ENCODE measurements at regions not wholly inside any gene's neighbourhood (a gene's known extent, or its start where the extent isn't known, plus 50 kb on each side); places are given as distances from the start of the nearest gene placed in this dataset.

- Histone ChIP-seq H3K4me3 (ENCODE audit: low read length in 2 of 2) (no peak overlapping the region), H3K14ac (ENCODE audit: low read length) (no peak overlapping the region)
Measured at GRCh38 chr7:91759205-91759863, 121.2 kb downstream of the MTERF1 start.

GRCh38 chr7:91767820-91768219 lies 112.7 kb downstream of the MTERF1 start:
- DNase-seq (ENCODE audit: low spot score), result no peak
- Histone ChIP-seq H4K91ac (ENCODE audit: low read depth, low read length, poor library complexity) (no peak overlapping the region), H2AFZ (ENCODE audit: low read length) (peak overlapping the region; percentile 40), H2BK15ac (ENCODE audit: low read length) (no peak overlapping the region), H3K18ac (ENCODE audit: low read length) (peak overlapping the region; percentile 70), H3K27me3 (ENCODE audit: control insufficient read depth in 3 of 3, insufficient read depth in 3 of 3, low read depth in 1 of 3, low read length in 3 of 3) (no peaks in the 10 kb centered on the region), H2BK5ac (ENCODE audit: low read length) (no peak overlapping the region), H3K9ac (ENCODE audit: low read depth, low read length, poor library complexity) (no peak overlapping the region), H3K23ac (ENCODE audit: low read depth, low read length, poor library complexity) (no peak overlapping the region), H3K4ac (ENCODE audit: low read length) (no peak overlapping the region), H3K9me3 (replicated peaks in 1 of 2; ENCODE audit: control insufficient read depth in 2 of 2, insufficient read depth in 1 of 2, low read depth in 1 of 2, low read length in 2 of 2) (peaks cover 2% of the 10 kb centered on the region in 2 donors), H3K36me3 (replicated peaks in 1 of 2; ENCODE audit: control insufficient read depth in 2 of 2, insufficient read depth in 2 of 2, low read length in 2 of 2) (no peaks in the 10 kb centered on the region), H3K79me1 (ENCODE audit: low read depth, low read length) (no peaks in the 10 kb centered on the region), H3K27ac (replicated peaks; ENCODE audit: low read length) (no peak overlapping the region), H2BK120ac (ENCODE audit: low read depth, low read length) (no peak overlapping the region), H3K4me1 (ENCODE audit: control insufficient read depth in 2 of 2, insufficient read depth in 1 of 2, low read depth in 1 of 2, low read length in 2 of 2) (no peaks in the 10 kb centered on the region), H4K8ac (ENCODE audit: low read depth, low read length) (no peak overlapping the region), H2BK12ac (ENCODE audit: low read length) (no peak overlapping the region), H3K14ac (ENCODE audit: low read length) (no peak overlapping the region), H2AK5ac (ENCODE audit: low read depth, low read length) (no peak overlapping the region), H3K4me2 (ENCODE audit: insufficient read depth, low read length, poor library complexity, severe bottlenecking) (peak overlapping the region; percentile 11), H3K4me3 (ENCODE audit: low read length in 2 of 2) (no peak overlapping the region)
- no CpG with 5 or more reads among the region's 10 CpGs for WGBS, 2 donors (ENCODE audit: extremely low coverage in 2 of 2, insufficient read length in 2 of 2, insufficient replicate concordance in 1 of 2)

More at GRCh38 chr7:91759205-91759863, 121.2 kb downstream of the MTERF1 start:
- H2BK12ac ChIP-seq (ENCODE audit: low read length), result no peak overlapping the region
- peak overlapping the region; percentile 84 for H4K8ac ChIP-seq (ENCODE audit: low read depth, low read length)
- no peaks in the 10 kb centered on the region for H3K27me3 ChIP-seq (ENCODE audit: control insufficient read depth in 3 of 3, insufficient read depth in 3 of 3, low read depth in 1 of 3, low read length in 3 of 3)
- no peak overlapping the region for H4K91ac ChIP-seq (ENCODE audit: low read depth, low read length, poor library complexity)
- H2AK5ac ChIP-seq (ENCODE audit: low read depth, low read length), result peak overlapping the region; percentile 46
- H2AFZ ChIP-seq (ENCODE audit: low read length), result peak overlapping the region; percentile 80
- WGBS, 2 donors (ENCODE audit: extremely low coverage in 2 of 2, insufficient read length in 2 of 2, insufficient replicate concordance in 1 of 2), result no CpG with 5 or more reads among the region's 4 CpGs
- H2BK5ac ChIP-seq (ENCODE audit: low read length), result no peak overlapping the region
- no peak for DNase-seq (ENCODE audit: low spot score)
- H3K36me3 ChIP-seq (replicated peaks in 1 of 2; ENCODE audit: control insufficient read depth in 2 of 2, insufficient read depth in 2 of 2, low read length in 2 of 2), result no peaks in the 10 kb centered on the region
- no peak overlapping the region for H3K4me2 ChIP-seq (ENCODE audit: insufficient read depth, low read length, poor library complexity, severe bottlenecking)
- H2BK120ac ChIP-seq (ENCODE audit: low read depth, low read length), result no peak overlapping the region
- H3K79me1 ChIP-seq (ENCODE audit: low read depth, low read length), result no peaks in the 10 kb centered on the region
- H3K23ac ChIP-seq (ENCODE audit: low read depth, low read length, poor library complexity), result no peak overlapping the region
- no peaks in the 10 kb centered on the region for H3K9me3 ChIP-seq (replicated peaks in 1 of 2; ENCODE audit: control insufficient read depth in 2 of 2, insufficient read depth in 1 of 2, low read depth in 1 of 2, low read length in 2 of 2)
- peak overlapping the region; percentile 72 for H3K18ac ChIP-seq (ENCODE audit: low read length)
- H3K27ac ChIP-seq (replicated peaks; ENCODE audit: low read length), result no peak overlapping the region
- H2BK15ac ChIP-seq (ENCODE audit: low read length), result no peak overlapping the region
- no peak overlapping the region for H3K9ac ChIP-seq (ENCODE audit: low read depth, low read length, poor library complexity)
- peaks cover 2% of the 10 kb centered on the region in 2 donors for H3K4me1 ChIP-seq (ENCODE audit: control insufficient read depth in 2 of 2, insufficient read depth in 1 of 2, low read depth in 1 of 2, low read length in 2 of 2)
- H3K4ac ChIP-seq (ENCODE audit: low read length), result no peak overlapping the region

DNA sequence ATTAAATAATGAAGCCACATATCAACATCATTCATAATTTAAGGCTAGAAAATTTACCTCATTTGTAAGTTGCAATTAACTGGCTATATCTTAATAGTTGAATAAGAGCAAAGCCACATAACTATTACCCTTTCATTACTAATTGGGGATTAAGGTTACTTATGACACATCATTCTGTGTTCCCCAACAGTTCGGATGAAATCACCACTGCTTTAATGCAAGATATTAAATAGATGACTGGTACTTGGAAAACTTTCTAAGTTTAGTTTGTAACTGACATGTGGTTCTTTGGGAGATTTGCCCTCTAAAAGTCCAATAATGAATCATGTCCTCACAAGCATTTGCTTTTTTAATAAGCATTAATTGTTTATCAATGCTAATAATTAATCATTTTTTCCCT lies 109.1 kb downstream of the MTERF1 start:
- Histone ChIP-seq H2AK5ac (ENCODE audit: low read depth, low read length) (no peak overlapping the region), H3K4me3 (ENCODE audit: low read length in 2 of 2) (no peak overlapping the region), H3K4me1 (ENCODE audit: control insufficient read depth in 2 of 2, insufficient read depth in 1 of 2, low read depth in 1 of 2, low read length in 2 of 2) (no peaks in the 10 kb centered on the region), H4K91ac (ENCODE audit: low read depth, low read length, poor library complexity) (no peak overlapping the region), H3K4me2 (ENCODE audit: insufficient read depth, low read length, poor library complexity, severe bottlenecking) (no peak overlapping the region), H2AFZ (ENCODE audit: low read length) (no peak overlapping the region), H3K36me3 (replicated peaks in 1 of 2; ENCODE audit: control insufficient read depth in 2 of 2, insufficient read depth in 2 of 2, low read length in 2 of 2) (no peaks in the 10 kb centered on the region), H3K27ac (replicated peaks; ENCODE audit: low read length) (no peak overlapping the region), H4K8ac (ENCODE audit: low read depth, low read length) (no peak overlapping the region), H3K27me3 (ENCODE audit: control insufficient read depth in 3 of 3, insufficient read depth in 3 of 3, low read depth in 1 of 3, low read length in 3 of 3) (no peaks in the 10 kb centered on the region), H2BK5ac (ENCODE audit: low read length) (no peak overlapping the region), H3K9me3 (replicated peaks in 1 of 2; ENCODE audit: control insufficient read depth in 2 of 2, insufficient read depth in 1 of 2, low read depth in 1 of 2, low read length in 2 of 2) (no peaks in the 10 kb centered on the region), H3K23ac (ENCODE audit: low read depth, low read length, poor library complexity) (no peak overlapping the region), H3K79me1 (ENCODE audit: low read depth, low read length) (no peaks in the 10 kb centered on the region), H3K4ac (ENCODE audit: low read length) (no peak overlapping the region), H3K9ac (ENCODE audit: low read depth, low read length, poor library complexity) (no peak overlapping the region), H2BK15ac (ENCODE audit: low read length) (no peak overlapping the region), H2BK12ac (ENCODE audit: low read length) (no peak overlapping the region), H2BK120ac (ENCODE audit: low read depth, low read length) (no peak overlapping the region), H3K18ac (ENCODE audit: low read length) (no peak overlapping the region), H3K14ac (ENCODE audit: low read length) (no peak overlapping the region)
- no CpG with 5 or more reads among the region's 1 CpG for WGBS, 2 donors (ENCODE audit: extremely low coverage in 2 of 2, insufficient read length in 2 of 2, insufficient replicate concordance in 1 of 2)
- no peak for DNase-seq (ENCODE audit: low spot score)

DNA sequence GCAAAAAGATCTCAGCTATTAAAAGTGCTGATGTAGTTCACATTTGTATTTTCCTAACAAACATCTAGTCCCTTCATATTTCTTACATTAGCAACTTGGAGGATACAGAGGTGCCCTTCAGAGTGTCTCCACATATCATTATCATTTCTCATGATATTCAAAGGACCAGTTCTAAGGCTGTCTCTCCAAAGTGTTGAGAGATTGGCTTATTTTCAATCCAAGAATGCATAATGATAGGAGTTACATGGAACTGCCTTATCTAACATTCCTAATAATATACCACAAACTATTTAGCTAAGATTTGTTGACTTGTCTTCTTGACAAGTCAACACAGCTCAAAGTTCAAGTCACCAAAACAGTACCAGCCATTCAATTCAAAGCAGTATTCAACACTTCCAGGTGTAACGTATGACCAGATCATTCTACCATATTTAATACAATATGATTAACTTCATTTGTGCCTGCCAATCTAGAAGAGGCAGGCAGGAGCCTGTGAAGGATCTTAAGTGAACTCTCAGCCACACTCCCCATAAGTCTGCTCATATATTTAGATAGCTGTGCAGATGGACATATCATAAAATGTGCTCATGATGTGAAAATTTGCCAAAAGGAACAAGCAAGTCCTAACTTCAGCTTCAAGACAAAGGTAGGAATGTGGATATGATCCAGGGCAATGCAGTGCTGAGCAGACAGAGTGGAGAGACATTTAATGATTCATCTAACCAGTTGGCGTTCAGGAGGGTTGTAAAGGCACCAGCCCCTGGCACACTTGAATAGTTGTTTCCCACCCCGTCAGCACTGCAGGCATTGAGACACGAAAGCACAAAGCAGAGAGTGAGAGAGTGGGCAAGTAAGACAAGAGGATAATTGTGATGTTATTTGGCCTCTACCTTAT lies 108.3 kb downstream of the MTERF1 start:
- Histone ChIP-seq H3K27me3 (ENCODE audit: control insufficient read depth in 3 of 3, insufficient read depth in 3 of 3, low read depth in 1 of 3, low read length in 3 of 3) (no peaks in the 10 kb centered on the region), H3K14ac (ENCODE audit: low read length) (no peak overlapping the region), H2BK15ac (ENCODE audit: low read length) (no peak overlapping the region), H3K9me3 (replicated peaks in 1 of 2; ENCODE audit: control insufficient read depth in 2 of 2, insufficient read depth in 1 of 2, low read depth in 1 of 2, low read length in 2 of 2) (no peaks in the 10 kb centered on the region), H2BK12ac (ENCODE audit: low read length) (no peak overlapping the region), H2AFZ (ENCODE audit: low read length) (no peak overlapping the region), H3K23ac (ENCODE audit: low read depth, low read length, poor library complexity) (no peak overlapping the region), H2AK5ac (ENCODE audit: low read depth, low read length) (no peak overlapping the region), H4K8ac (ENCODE audit: low read depth, low read length) (no peak overlapping the region), H3K79me1 (ENCODE audit: low read depth, low read length) (no peaks in the 10 kb centered on the region), H3K4me1 (ENCODE audit: control insufficient read depth in 2 of 2, insufficient read depth in 1 of 2, low read depth in 1 of 2, low read length in 2 of 2) (no peaks in the 10 kb centered on the region), H4K91ac (ENCODE audit: low read depth, low read length, poor library complexity) (no peak overlapping the region), H3K9ac (ENCODE audit: low read depth, low read length, poor library complexity) (no peak overlapping the region), H3K4me3 (ENCODE audit: low read length in 2 of 2) (no peak overlapping the region), H2BK120ac (ENCODE audit: low read depth, low read length) (no peak overlapping the region), H3K36me3 (replicated peaks in 1 of 2; ENCODE audit: control insufficient read depth in 2 of 2, insufficient read depth in 2 of 2, low read length in 2 of 2) (no peaks in the 10 kb centered on the region), H3K18ac (ENCODE audit: low read length) (no peak overlapping the region), H3K27ac (replicated peaks; ENCODE audit: low read length) (no peak overlapping the region), H3K4me2 (ENCODE audit: insufficient read depth, low read length, poor library complexity, severe bottlenecking) (no peak overlapping the region), H3K4ac (ENCODE audit: low read length) (no peak overlapping the region), H2BK5ac (ENCODE audit: low read length) (no peak overlapping the region)
- no peak for DNase-seq (ENCODE audit: low spot score)
- WGBS, 2 donors (ENCODE audit: extremely low coverage in 2 of 2, insufficient read length in 2 of 2, insufficient replicate concordance in 1 of 2), result no CpG with 5 or more reads among the region's 4 CpGs
